Fibroblast of lung (primary cell): ENCODE measurements at regions not wholly inside any gene's neighbourhood (a gene's known extent, or its start where the extent isn't known, plus 50 kb on each side); places are given as distances from the start of the nearest gene placed in this dataset.
A peak's percentile ranks its signal among the peaks of the same experiment; 100 is the strongest.

ENCODE experiments used
- DNase-seq, 2 donors: peaks; one replicate each; pipeline versions ENCODE4 v3.0.0 to v3.0.0-alpha.2; 2010; ENCODE audit warnings: low read depth in 2 of 2
- H2AFZ ChIP-seq: 2 replicates; pipeline ENCODE4 v1.5.1; 2012; ENCODE audit warnings: low read length, control low read depth, inconsistent platforms
- H3K27ac ChIP-seq: 2 replicates; pipeline ENCODE4 v1.5.1; 2011; ENCODE audit warnings: low read length, control low read depth; ENCODE audit not compliant: insufficient read depth
- H3K27me3 ChIP-seq: 2 replicates; pipeline ENCODE4 v1.5.1; 2011; ENCODE audit warnings: mild to moderate bottlenecking, low read length; ENCODE audit not compliant: control insufficient read depth, insufficient read depth
- H3K36me3 ChIP-seq: 2 replicates; pipeline ENCODE4 v1.5.1; 2011; ENCODE audit warnings: low read length; ENCODE audit not compliant: control insufficient read depth, insufficient read depth
- H3K4me1 ChIP-seq: 2 replicates; pipeline ENCODE4 v1.5.1; 2011; ENCODE audit warnings: low read length; ENCODE audit not compliant: control insufficient read depth, insufficient read depth; ENCODE audit errors: extremely low read depth
- H3K4me2 ChIP-seq: 2 replicates; pipeline ENCODE4 v1.5.1; 2011; ENCODE audit warnings: low read length, control low read depth; ENCODE audit not compliant: insufficient read depth; ENCODE audit errors: extremely low read depth
- H3K4me3 ChIP-seq, 4 experiments: fragments of 200-600 bp in 1 of 4; sonication (generic) in 1 of 4; replicated peaks in 1 of 4; 2 replicates each; pipeline ENCODE4 v1.5.1; 2011 to 2016; ENCODE audit warnings: low read length in 4 of 4, low read depth in 3 of 4, mild to moderate bottlenecking in 3 of 4, control low read depth in 2 of 4, inconsistent platforms in 1 of 4, mixed read lengths in 1 of 4; ENCODE audit not compliant: insufficient read depth in 1 of 4; ENCODE audit errors: control extremely low read depth in 1 of 4
- H3K79me2 ChIP-seq: 2 replicates; pipeline ENCODE4 v1.5.1; 2012; ENCODE audit warnings: mild to moderate bottlenecking, low read length, inconsistent platforms; ENCODE audit not compliant: control insufficient read depth, insufficient read depth
- H3K9ac ChIP-seq: 2 replicates; pipeline ENCODE4 v1.5.1; 2011; ENCODE audit warnings: mild to moderate bottlenecking, low read length, control low read depth; ENCODE audit not compliant: insufficient read depth
- H3K9me3 ChIP-seq: 2 replicates; pipeline ENCODE4 v1.5.1; 2012; ENCODE audit warnings: low read depth, low read length; ENCODE audit not compliant: control insufficient read depth, insufficient read depth
- H4K20me1 ChIP-seq: 2 replicates; pipeline ENCODE4 v1.5.1; 2011; ENCODE audit warnings: low read length; ENCODE audit not compliant: control insufficient read depth, insufficient read depth; ENCODE audit errors: extremely low read depth
- CTCF ChIP-seq, 2 donors: IDR thresholded peaks in 1 of 2; conservative IDR thresholded peaks in 1 of 2; 1 replicate in 1 of 2; 2 replicates in 1 of 2; pipeline ENCODE4 v1.5.1; 2011 to 2012; ENCODE audit warnings: low read length in 2 of 2, control low read depth in 1 of 2, inconsistent platforms in 1 of 2, low read depth in 1 of 2, mild to moderate bottlenecking in 1 of 2
- EZH2 ChIP-seq: IDR thresholded peaks from 2 replicates; pipeline ENCODE4 v1.5.1; 2012; ENCODE audit warnings: low read length, control low read depth, mild to moderate bottlenecking; ENCODE audit errors: missing control alignments

DNA sequence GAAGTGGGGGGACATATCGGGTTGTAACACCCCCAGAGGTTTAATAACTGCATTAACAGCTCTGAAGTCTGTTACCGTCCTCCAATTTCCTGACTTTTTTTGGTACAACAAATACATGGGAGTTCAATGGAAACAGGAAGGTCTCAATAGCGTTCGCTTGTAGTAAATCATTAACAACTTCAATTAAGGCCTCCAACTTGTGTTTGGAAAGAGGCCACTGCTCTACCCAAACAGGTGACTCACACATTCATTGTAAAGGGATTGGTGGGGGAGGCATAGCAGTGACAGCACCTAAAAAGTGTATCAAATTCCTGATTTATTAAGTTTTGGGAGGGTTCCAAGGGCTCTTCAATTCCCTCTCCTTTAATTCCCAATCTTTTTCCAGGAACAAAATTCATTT, 1046.2 kb upstream of the AMELY start:
- DNase-seq: no peak
- H3K9ac ChIP-seq: no peak overlapping the region
- no peak overlapping the region for H3K27ac ChIP-seq
- no peak overlapping the region for H2AFZ ChIP-seq
- no peaks in the 10 kb centered on the region for H3K79me2 ChIP-seq
- H3K27me3 ChIP-seq: no peaks in the 10 kb centered on the region
- H3K36me3 ChIP-seq: no peaks in the 10 kb centered on the region
- H3K9me3 ChIP-seq: no peaks in the 10 kb centered on the region
- H3K4me2 ChIP-seq: no peak overlapping the region
- TF ChIP-seq CTCF (conservative IDR thresholded peaks at IDR 0.05 in 1 of 2, IDR thresholded peaks at IDR 0.05 in 1 of 2; ENCODE audit: low read depth in 1 of 2, low read length in 2 of 2) (no peak), EZH2 (no peak)
- H4K20me1 ChIP-seq: no peaks in the 10 kb centered on the region
- no peak overlapping the region for H3K4me3 ChIP-seq
- H3K4me1 ChIP-seq: no peaks in the 10 kb centered on the region

DNA sequence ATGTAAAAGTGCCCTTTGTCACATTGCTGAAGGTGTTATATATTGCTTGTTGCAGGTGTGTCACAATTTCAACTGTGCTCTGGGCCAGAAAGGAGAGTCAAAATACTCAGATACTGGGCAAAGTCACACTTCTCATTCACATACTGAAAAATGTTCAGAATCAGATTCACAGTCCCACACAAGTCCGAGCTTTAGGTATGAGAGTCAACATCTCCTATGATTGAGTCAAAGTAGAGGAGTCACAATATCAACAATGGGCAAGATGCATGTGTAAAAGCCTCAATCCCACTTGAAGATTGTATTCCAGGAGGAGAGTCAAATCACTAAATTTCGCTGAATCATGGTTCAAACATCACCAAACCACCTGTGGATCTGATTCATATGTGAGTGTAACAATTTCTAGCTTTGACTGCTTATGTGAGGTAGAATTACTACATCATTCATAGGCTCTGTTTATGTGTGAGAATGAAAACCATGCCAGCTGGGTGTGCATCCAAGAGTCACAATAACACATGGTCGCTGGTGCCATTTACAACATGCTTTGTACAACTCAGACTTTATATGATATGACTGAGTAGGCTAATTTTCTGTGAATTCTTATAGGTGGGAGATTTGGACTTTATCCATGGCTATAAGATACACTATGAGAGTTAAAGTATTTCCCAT, 1039.8 kb upstream of the AMELY start:
- Histone ChIP-seq H3K4me1 (no peaks in the 10 kb centered on the region), H3K36me3 (no peaks in the 10 kb centered on the region), H3K27me3 (no peaks in the 10 kb centered on the region), H4K20me1 (no peaks in the 10 kb centered on the region), H3K27ac (no peak overlapping the region), H3K4me2 (no peak overlapping the region), H3K4me3 (no peak overlapping the region), H2AFZ (no peak overlapping the region), H3K79me2 (no peaks in the 10 kb centered on the region), H3K9me3 (no peaks in the 10 kb centered on the region), H3K9ac (no peak overlapping the region)
- DNase-seq: no peak
- TF ChIP-seq CTCF (conservative IDR thresholded peaks at IDR 0.05 in 1 of 2, IDR thresholded peaks at IDR 0.05 in 1 of 2; ENCODE audit: low read depth in 1 of 2, low read length in 2 of 2) (no peak), EZH2 (no peak)

DNA sequence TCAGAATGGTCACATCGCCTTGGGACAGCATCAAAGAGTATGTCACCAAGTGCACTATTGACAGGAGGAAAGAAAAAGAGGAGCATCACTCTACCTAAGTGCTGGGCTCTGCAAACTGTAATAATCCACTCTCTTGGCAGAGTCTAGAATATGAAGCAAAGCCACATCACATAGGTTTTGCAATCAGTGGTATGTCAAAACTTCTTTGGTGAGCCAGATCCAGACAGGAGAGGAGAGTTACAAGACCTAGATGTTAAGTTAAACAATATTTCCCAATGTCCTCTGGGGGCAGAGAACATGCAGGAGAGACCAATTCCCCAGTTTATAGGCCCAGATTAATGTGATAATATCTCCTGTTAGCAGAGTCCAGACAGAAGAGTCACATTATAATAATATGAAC, 1032.6 kb upstream of the AMELY start:
- Histone ChIP-seq H3K4me1 (no peaks in the 10 kb centered on the region), H3K27ac (no peak overlapping the region), H3K9me3 (no peaks in the 10 kb centered on the region), H3K4me2 (no peak overlapping the region), H3K4me3 (no peak overlapping the region), H3K9ac (no peak overlapping the region), H3K27me3 (no peaks in the 10 kb centered on the region), H4K20me1 (no peaks in the 10 kb centered on the region), H3K36me3 (no peaks in the 10 kb centered on the region), H3K79me2 (no peaks in the 10 kb centered on the region), H2AFZ (no peak overlapping the region)
- TF ChIP-seq CTCF (conservative IDR thresholded peaks at IDR 0.05 in 1 of 2, IDR thresholded peaks at IDR 0.05 in 1 of 2; ENCODE audit: low read depth in 1 of 2, low read length in 2 of 2) (no peak), EZH2 (no peak)
- DNase-seq: peak in 1 of 2 donors; percentile 12
